Fibroblast of skin of left biceps (primary cell): ENCODE measurements at regions not wholly inside any gene's neighbourhood (a gene's known extent, or its start where the extent isn't known, plus 50 kb on each side); places are given as distances from the start of the nearest gene placed in this dataset.

Experiments
- DNase-seq, 2 experiments: peaks; one replicate each; pipeline ENCODE4 v3.0.0-alpha.2; 2013; ENCODE audit warnings: low read depth in 2 of 2

GRCh38 chr2:181836583-181836982, 54.9 kb upstream of the ITPRID2 start:
- DNase-seq = no peak

- no peak for DNase-seq
Measured at GRCh38 chr2:181837563-181837962, 54.0 kb upstream of the ITPRID2 start.

- DNase-seq = no peak
Measured at GRCh38 chr2:181839811-181840210, 51.7 kb upstream of the ITPRID2 start.

GRCh38 chr2:181841079-181841478, 50.5 kb upstream of the ITPRID2 start:
- DNase-seq = no peak
